ENCODE measurements at regions not wholly inside any gene's neighbourhood (a gene's known extent, or its start where the extent isn't known, plus 50 kb on each side); places are given as distances from the start of the nearest gene placed in this dataset.

DNA sequence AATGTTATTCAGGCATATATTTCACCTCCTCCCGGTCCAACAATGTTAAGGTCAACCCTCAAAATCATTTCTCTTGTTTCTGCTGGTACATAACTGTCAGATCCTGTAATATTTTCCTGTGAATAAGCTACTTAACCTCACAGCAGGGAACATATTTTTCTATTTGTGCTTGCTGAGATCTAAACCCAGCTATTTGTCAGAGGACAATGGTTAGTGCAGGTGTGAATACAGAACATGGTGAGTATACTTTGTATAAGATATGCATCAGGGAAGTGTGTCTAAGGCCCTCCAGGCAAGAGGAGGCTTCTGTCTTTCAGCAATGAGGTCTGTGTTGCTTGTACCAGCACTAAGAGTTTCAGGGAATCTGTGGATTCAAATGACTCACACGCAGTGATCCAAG, 970.6 kb downstream of the NCAM2 start:
- TF ChIP-seq, protein P1, sequence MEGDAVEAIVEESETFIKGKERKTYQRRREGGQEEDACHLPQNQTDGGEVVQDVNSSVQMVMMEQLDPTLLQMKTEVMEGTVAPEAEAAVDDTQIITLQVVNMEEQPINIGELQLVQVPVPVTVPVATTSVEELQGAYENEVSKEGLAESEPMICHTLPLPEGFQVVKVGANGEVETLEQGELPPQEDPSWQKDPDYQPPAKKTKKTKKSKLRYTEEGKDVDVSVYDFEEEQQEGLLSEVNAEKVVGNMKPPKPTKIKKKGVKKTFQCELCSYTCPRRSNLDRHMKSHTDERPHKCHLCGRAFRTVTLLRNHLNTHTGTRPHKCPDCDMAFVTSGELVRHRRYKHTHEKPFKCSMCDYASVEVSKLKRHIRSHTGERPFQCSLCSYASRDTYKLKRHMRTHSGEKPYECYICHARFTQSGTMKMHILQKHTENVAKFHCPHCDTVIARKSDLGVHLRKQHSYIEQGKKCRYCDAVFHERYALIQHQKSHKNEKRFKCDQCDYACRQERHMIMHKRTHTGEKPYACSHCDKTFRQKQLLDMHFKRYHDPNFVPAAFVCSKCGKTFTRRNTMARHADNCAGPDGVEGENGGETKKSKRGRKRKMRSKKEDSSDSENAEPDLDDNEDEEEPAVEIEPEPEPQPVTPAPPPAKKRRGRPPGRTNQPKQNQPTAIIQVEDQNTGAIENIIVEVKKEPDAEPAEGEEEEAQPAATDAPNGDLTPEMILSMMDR (IDR thresholded peaks at IDR 0.05 in 2 of 3, conservative IDR thresholded peaks at IDR 0.05 in 1 of 3; ENCODE audit: borderline replicate concordance in 1 of 3, insufficient read depth in 1 of 3, low read depth in 2 of 3, low read length in 2 of 3), result no peak
- TF ChIP-seq, protein P2, sequence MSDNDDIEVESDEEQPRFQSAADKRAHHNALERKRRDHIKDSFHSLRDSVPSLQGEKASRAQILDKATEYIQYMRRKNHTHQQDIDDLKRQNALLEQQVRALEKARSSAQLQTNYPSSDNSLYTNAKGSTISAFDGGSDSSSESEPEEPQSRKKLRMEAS (IDR thresholded peaks at IDR 0.05), result no peak
- TF ChIP-seq SRF (IDR thresholded peaks at IDR 0.05; ENCODE audit: low read depth) (no peak), JUND (IDR thresholded peaks at IDR 0.05) (no peak), ZNF274 (IDR thresholded peaks at IDR 0.05; ENCODE audit: low read depth, low read length) (no peak), EZH2 (IDR thresholded peaks at IDR 0.05) (no peak), YY1 (IDR thresholded peaks at IDR 0.05; ENCODE audit: extremely low read depth, insufficient replicate concordance, low read depth, low read length) (no peak), POLR2A (IDR thresholded peaks at IDR 0.05; ENCODE audit: borderline replicate concordance, extremely low read depth, insufficient read depth, insufficient read length) (no peak), POLR2AphosphoS5 (IDR thresholded peaks at IDR 0.05; ENCODE audit: low read depth, low read length) (no peak)
- TF ChIP-seq, protein P3, sequence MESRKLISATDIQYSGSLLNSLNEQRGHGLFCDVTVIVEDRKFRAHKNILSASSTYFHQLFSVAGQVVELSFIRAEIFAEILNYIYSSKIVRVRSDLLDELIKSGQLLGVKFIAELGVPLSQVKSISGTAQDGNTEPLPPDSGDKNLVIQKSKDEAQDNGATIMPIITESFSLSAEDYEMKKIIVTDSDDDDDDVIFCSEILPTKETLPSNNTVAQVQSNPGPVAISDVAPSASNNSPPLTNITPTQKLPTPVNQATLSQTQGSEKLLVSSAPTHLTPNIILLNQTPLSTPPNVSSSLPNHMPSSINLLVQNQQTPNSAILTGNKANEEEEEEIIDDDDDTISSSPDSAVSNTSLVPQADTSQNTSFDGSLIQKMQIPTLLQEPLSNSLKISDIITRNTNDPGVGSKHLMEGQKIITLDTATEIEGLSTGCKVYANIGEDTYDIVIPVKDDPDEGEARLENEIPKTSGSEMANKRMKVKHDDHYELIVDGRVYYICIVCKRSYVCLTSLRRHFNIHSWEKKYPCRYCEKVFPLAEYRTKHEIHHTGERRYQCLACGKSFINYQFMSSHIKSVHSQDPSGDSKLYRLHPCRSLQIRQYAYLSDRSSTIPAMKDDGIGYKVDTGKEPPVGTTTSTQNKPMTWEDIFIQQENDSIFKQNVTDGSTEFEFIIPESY (IDR thresholded peaks at IDR 0.05; ENCODE audit: extremely low read depth, insufficient replicate concordance, low read length), result no peak
- TF ChIP-seq, protein P4, sequence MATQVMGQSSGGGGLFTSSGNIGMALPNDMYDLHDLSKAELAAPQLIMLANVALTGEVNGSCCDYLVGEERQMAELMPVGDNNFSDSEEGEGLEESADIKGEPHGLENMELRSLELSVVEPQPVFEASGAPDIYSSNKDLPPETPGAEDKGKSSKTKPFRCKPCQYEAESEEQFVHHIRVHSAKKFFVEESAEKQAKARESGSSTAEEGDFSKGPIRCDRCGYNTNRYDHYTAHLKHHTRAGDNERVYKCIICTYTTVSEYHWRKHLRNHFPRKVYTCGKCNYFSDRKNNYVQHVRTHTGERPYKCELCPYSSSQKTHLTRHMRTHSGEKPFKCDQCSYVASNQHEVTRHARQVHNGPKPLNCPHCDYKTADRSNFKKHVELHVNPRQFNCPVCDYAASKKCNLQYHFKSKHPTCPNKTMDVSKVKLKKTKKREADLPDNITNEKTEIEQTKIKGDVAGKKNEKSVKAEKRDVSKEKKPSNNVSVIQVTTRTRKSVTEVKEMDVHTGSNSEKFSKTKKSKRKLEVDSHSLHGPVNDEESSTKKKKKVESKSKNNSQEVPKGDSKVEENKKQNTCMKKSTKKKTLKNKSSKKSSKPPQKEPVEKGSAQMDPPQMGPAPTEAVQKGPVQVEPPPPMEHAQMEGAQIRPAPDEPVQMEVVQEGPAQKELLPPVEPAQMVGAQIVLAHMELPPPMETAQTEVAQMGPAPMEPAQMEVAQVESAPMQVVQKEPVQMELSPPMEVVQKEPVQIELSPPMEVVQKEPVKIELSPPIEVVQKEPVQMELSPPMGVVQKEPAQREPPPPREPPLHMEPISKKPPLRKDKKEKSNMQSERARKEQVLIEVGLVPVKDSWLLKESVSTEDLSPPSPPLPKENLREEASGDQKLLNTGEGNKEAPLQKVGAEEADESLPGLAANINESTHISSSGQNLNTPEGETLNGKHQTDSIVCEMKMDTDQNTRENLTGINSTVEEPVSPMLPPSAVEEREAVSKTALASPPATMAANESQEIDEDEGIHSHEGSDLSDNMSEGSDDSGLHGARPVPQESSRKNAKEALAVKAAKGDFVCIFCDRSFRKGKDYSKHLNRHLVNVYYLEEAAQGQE (IDR thresholded peaks at IDR 0.05; ENCODE audit: low read depth), result no peak

Data from HCT116 (cell line).